Upper lobe of left lung (tissue), 4 donors: ENCODE measurements at regions not wholly inside any gene's neighbourhood (a gene's known extent, or its start where the extent isn't known, plus 50 kb on each side); places are given as distances from the start of the nearest gene placed in this dataset.

Source experiments
- CTCF ChIP-seq, 6 experiments: fragments of 450-650 bp in 4 of 6; fragments of 200-600 bp in 2 of 6; sonication (generic) in 2 of 6; IDR thresholded peaks; one replicate each; pipeline ENCODE4 v1.5.1; 2016 to 2019; ENCODE audit warnings: antibody characterized with exemption in 6 of 6
- POLR2A ChIP-seq, 4 donors: fragments of 450-650 bp; IDR thresholded peaks; one replicate each; pipeline ENCODE4 v1.5.1; 2016 to 2017; ENCODE audit warnings: antibody characterized with exemption in 4 of 4, mild to moderate bottlenecking in 2 of 4
- POLR2AphosphoS5 ChIP-seq, 2 donors: sonication (generic); formaldehyde crosslinking; IDR thresholded peaks; one replicate each; pipeline ENCODE4 v1.5.1; 2017; ENCODE audit warnings: antibody characterized with exemption in 2 of 2

- TF ChIP-seq CTCF (IDR thresholded peaks at IDR 0.05) (no peak), POLR2AphosphoS5 (IDR thresholded peaks at IDR 0.05) (no peak), POLR2A (IDR thresholded peaks at IDR 0.05) (no peak)
Observed at GRCh38 chrX:131703646-131704045, 159.8 kb downstream of the OR13H1 start.
